ENCODE measurements at regions not wholly inside any gene's neighbourhood (a gene's known extent, or its start where the extent isn't known, plus 50 kb on each side); places are given as distances from the start of the nearest gene placed in this dataset.

DNA sequence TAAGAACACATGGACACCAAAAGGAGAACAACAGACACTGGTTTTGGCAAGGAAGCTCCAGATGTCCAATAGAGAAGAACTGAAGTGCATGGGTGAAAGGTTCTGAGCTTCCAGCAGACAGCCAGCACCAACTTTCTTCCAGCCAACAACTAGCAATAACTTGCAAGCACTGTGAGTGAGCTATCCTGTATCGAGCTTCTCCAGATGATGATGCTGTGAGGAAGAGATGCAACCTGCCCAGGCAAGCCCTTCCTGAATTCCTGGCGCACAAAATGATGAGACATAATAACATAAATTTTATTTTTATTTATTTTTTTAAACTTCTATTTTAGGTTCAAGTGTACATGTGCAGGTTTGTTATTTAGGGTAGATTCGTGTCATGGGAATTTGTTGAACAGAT, 692.1 kb downstream of the DNAJB9 start:
- Histone ChIP-seq H3K4me3 (ENCODE audit: low read length) (no peak overlapping the region), H3K9me3 (ENCODE audit: control insufficient read depth, insufficient read depth, low read length) (no peaks in the 10 kb centered on the region), H3K27ac (ENCODE audit: low read length) (no peak overlapping the region), H3K36me3 (ENCODE audit: control insufficient read depth, insufficient read depth, low read length) (no peaks in the 10 kb centered on the region), H3K4me1 (ENCODE audit: control insufficient read depth, insufficient read depth, low read length) (no peaks in the 10 kb centered on the region), H3K27me3 (ENCODE audit: control insufficient read depth, insufficient read depth, low read length) (no peaks in the 10 kb centered on the region)
- DNase-seq (ENCODE audit: low read depth, low spot score) = no peak
- WGBS (ENCODE audit: insufficient coverage, insufficient read length) = no CpG with 5 or more reads among the region's 3 CpGs

DNA sequence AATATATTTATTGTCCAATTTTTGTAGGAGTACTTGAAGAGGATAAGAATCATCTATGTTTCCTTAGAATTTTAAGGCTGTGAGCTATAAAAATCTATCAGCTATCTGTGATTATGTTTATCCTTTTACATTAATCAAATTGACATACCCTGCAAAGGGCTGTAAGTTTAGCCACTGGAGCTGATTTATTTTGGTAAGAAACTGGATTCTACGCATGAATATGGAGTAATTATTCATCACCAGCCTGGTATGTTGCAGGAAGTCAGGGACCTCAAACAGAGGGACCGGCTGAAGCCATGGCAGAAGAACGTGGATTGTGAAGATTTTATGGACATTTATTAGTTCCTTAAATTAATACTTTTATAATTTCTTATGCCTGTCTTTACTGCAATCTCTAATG, 696.9 kb downstream of the DNAJB9 start:
- no peak overlapping the region for H3K27ac ChIP-seq (ENCODE audit: low read length)
- H3K9me3 ChIP-seq (ENCODE audit: control insufficient read depth, insufficient read depth, low read length) = no peaks in the 10 kb centered on the region
- H3K27me3 ChIP-seq (ENCODE audit: control insufficient read depth, insufficient read depth, low read length) = no peaks in the 10 kb centered on the region
- no peaks in the 10 kb centered on the region for H3K36me3 ChIP-seq (ENCODE audit: control insufficient read depth, insufficient read depth, low read length)
- H3K4me3 ChIP-seq (ENCODE audit: low read length) = no peak overlapping the region
- no CpG with 5 or more reads among the region's 3 CpGs for WGBS (ENCODE audit: insufficient coverage, insufficient read length)
- no peaks in the 10 kb centered on the region for H3K4me1 ChIP-seq (ENCODE audit: control insufficient read depth, insufficient read depth, low read length)
- no peak for DNase-seq (ENCODE audit: low read depth, low spot score)

- Histone ChIP-seq H3K27me3 (ENCODE audit: control insufficient read depth, insufficient read depth, low read length) (no peaks in the 10 kb centered on the region), H3K4me1 (ENCODE audit: control insufficient read depth, insufficient read depth, low read length) (no peaks in the 10 kb centered on the region), H3K4me3 (ENCODE audit: low read length) (no peak overlapping the region), H3K36me3 (ENCODE audit: control insufficient read depth, insufficient read depth, low read length) (no peaks in the 10 kb centered on the region), H3K9me3 (ENCODE audit: control insufficient read depth, insufficient read depth, low read length) (no peaks in the 10 kb centered on the region), H3K27ac (ENCODE audit: low read length) (no peak overlapping the region)
- no peak for DNase-seq (ENCODE audit: low read depth, low spot score)
Measured at GRCh38 chr7:109276348-109276747, 706.7 kb downstream of the DNAJB9 start.

GRCh38 chr7:109282726-109283125, 713.1 kb downstream of the DNAJB9 start:
- Histone ChIP-seq H3K27ac (ENCODE audit: low read length) (no peak overlapping the region), H3K4me3 (ENCODE audit: low read length) (no peak overlapping the region), H3K4me1 (ENCODE audit: control insufficient read depth, insufficient read depth, low read length) (no peaks in the 10 kb centered on the region), H3K27me3 (ENCODE audit: control insufficient read depth, insufficient read depth, low read length) (no peaks in the 10 kb centered on the region), H3K9me3 (ENCODE audit: control insufficient read depth, insufficient read depth, low read length) (no peaks in the 10 kb centered on the region), H3K36me3 (ENCODE audit: control insufficient read depth, insufficient read depth, low read length) (no peaks in the 10 kb centered on the region)
- no peak for DNase-seq (ENCODE audit: low read depth, low spot score)

DNA sequence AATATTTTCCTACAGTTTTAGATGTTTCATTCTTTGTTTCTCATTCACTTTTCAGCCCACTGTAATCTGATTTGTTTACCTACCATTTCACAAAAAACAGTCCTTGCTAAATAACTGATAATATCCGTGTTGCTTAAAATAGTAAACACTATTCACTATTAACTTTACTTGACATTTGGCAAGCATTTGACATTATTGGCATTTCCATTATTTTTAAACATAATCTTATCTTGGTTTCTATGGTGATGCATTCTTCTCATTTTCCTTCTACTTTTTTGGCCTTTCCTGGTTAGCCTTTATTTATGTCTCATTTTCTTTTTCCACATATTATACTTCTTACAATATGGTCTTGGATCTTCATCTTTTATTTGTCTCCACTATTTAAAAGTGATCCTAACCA, 715.3 kb downstream of the DNAJB9 start:
- no peaks in the 10 kb centered on the region for H3K27me3 ChIP-seq (ENCODE audit: control insufficient read depth, insufficient read depth, low read length)
- H3K9me3 ChIP-seq (ENCODE audit: control insufficient read depth, insufficient read depth, low read length) = no peaks in the 10 kb centered on the region
- no CpG with 5 or more reads among the region's 1 CpG for WGBS (ENCODE audit: insufficient coverage, insufficient read length)
- H3K36me3 ChIP-seq (ENCODE audit: control insufficient read depth, insufficient read depth, low read length) = no peaks in the 10 kb centered on the region
- H3K4me1 ChIP-seq (ENCODE audit: control insufficient read depth, insufficient read depth, low read length) = no peaks in the 10 kb centered on the region
- H3K27ac ChIP-seq (ENCODE audit: low read length) = no peak overlapping the region
- DNase-seq (ENCODE audit: low read depth, low spot score) = no peak
- H3K4me3 ChIP-seq (ENCODE audit: low read length) = no peak overlapping the region

DNA sequence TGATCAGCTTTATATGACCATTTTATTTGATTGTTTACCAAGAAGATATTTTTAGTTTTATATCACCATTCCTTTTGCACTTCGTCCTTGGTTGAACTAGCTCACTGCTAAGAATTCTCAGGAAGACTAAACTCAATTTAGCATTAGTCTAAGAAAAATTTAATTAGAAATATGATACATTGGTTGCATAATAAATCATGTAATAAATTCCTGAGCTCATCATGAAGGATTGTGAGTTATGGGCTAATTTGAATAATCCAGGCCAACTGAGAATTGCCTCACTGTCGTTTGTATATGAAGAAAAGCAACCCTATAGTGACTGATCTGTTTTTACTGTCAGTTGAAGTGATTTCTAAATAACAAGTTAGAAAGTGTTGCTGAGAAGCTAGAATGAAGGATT, 725.5 kb downstream of the DNAJB9 start:
- DNase-seq (ENCODE audit: low read depth, low spot score) = no peak
- Histone ChIP-seq H3K4me1 (ENCODE audit: control insufficient read depth, insufficient read depth, low read length) (no peaks in the 10 kb centered on the region), H3K27me3 (ENCODE audit: control insufficient read depth, insufficient read depth, low read length) (no peaks in the 10 kb centered on the region), H3K27ac (ENCODE audit: low read length) (no peak overlapping the region), H3K36me3 (ENCODE audit: control insufficient read depth, insufficient read depth, low read length) (no peaks in the 10 kb centered on the region), H3K4me3 (ENCODE audit: low read length) (no peak overlapping the region), H3K9me3 (ENCODE audit: control insufficient read depth, insufficient read depth, low read length) (no peaks in the 10 kb centered on the region)
- no CpG with 5 or more reads among the region's 2 CpGs for WGBS (ENCODE audit: insufficient coverage, insufficient read length)

GRCh38 chr7:109308816-109309215, 739.1 kb downstream of the DNAJB9 start:
- Histone ChIP-seq H3K4me3 (ENCODE audit: low read length) (no peak overlapping the region), H3K4me1 (ENCODE audit: control insufficient read depth, insufficient read depth, low read length) (no peaks in the 10 kb centered on the region), H3K27ac (ENCODE audit: low read length) (no peak overlapping the region), H3K27me3 (ENCODE audit: control insufficient read depth, insufficient read depth, low read length) (no peaks in the 10 kb centered on the region), H3K36me3 (ENCODE audit: control insufficient read depth, insufficient read depth, low read length) (no peaks in the 10 kb centered on the region), H3K9me3 (ENCODE audit: control insufficient read depth, insufficient read depth, low read length) (no peaks in the 10 kb centered on the region)
- DNase-seq (ENCODE audit: low read depth, low spot score) = no peak
- WGBS (ENCODE audit: insufficient coverage, insufficient read length) = no CpG with 5 or more reads among the region's 1 CpG

DNA sequence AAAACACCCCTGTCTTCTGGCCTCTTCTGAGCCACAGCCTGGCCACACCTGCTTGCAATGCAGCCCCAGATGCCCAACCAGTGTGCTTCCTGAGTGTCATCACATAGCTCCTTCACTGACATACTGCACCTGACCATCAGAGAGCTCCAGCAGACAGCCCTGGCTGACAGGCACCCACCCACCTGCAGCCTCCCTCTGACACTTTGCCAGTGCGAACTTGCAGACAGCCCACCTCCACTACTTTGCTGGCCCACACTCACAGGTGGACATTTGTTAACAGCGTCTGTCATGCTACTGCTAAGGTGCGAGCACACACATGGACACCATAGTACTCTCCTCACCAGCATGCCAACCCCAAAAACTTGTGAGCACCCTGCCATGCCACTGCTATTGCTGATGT, 740.1 kb downstream of the DNAJB9 start:
- no CpG with 5 or more reads among the region's 3 CpGs for WGBS (ENCODE audit: insufficient coverage, insufficient read length)

DNA sequence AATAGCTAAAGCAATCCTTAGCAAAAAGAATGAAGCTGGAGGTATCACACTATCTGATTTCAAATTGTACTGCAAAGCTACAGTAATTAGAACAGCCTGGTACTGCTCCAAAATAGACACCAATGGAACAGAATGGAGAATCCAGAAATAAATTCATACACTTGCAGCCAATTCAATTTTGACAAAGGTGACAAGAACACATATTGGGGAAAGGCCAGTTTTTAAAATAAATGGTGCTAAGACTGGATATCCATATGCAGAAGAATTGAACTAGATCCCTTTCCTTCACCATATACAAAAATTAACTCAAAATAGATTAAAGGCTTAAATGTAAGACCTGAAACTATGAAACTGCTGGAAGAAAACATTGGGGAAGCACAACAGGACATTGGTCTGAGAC, 748.5 kb downstream of the DNAJB9 start:
- Histone ChIP-seq H3K4me1 (ENCODE audit: control insufficient read depth, insufficient read depth, low read length) (no peaks in the 10 kb centered on the region), H3K9me3 (ENCODE audit: control insufficient read depth, insufficient read depth, low read length) (no peaks in the 10 kb centered on the region), H3K4me3 (ENCODE audit: low read length) (no peak overlapping the region), H3K36me3 (ENCODE audit: control insufficient read depth, insufficient read depth, low read length) (no peaks in the 10 kb centered on the region), H3K27me3 (ENCODE audit: control insufficient read depth, insufficient read depth, low read length) (no peaks in the 10 kb centered on the region), H3K27ac (ENCODE audit: low read length) (no peak overlapping the region)
- no peak for DNase-seq (ENCODE audit: low read depth, low spot score)

More for the DNA sequence above, 740.1 kb downstream of the DNAJB9 start:
- H3K9me3 ChIP-seq (ENCODE audit: control insufficient read depth, insufficient read depth, low read length) = no peaks in the 10 kb centered on the region
- no peak for DNase-seq (ENCODE audit: low read depth, low spot score)
- H3K4me3 ChIP-seq (ENCODE audit: low read length) = no peak overlapping the region
- H3K27me3 ChIP-seq (ENCODE audit: control insufficient read depth, insufficient read depth, low read length) = no peaks in the 10 kb centered on the region
- no peaks in the 10 kb centered on the region for H3K36me3 ChIP-seq (ENCODE audit: control insufficient read depth, insufficient read depth, low read length)
- H3K27ac ChIP-seq (ENCODE audit: low read length) = no peak overlapping the region
- no peaks in the 10 kb centered on the region for H3K4me1 ChIP-seq (ENCODE audit: control insufficient read depth, insufficient read depth, low read length)

DNA sequence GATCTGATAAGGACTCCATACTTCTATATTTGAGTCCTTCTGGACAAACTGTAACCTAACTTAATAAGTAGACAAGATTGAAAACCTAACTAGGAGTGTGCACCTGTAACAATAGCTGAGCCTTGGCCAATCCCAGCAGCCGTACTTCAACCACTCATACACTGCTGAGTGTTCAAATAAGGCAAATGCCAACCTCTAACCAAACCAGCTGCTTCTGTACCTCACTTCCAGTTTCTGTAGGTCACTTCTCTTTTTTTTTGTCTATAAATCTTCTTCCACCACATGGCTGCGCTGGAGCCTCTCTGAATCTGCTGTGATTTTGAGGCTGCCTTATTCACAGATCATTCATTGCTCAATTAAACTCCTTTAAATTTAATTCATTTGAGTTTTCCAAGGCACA, 753.2 kb downstream of the DNAJB9 start:
- Histone ChIP-seq H3K4me1 (ENCODE audit: control insufficient read depth, insufficient read depth, low read length) (no peaks in the 10 kb centered on the region), H3K4me3 (ENCODE audit: low read length) (no peak overlapping the region), H3K36me3 (ENCODE audit: control insufficient read depth, insufficient read depth, low read length) (no peaks in the 10 kb centered on the region), H3K9me3 (ENCODE audit: control insufficient read depth, insufficient read depth, low read length) (no peaks in the 10 kb centered on the region), H3K27me3 (ENCODE audit: control insufficient read depth, insufficient read depth, low read length) (no peaks in the 10 kb centered on the region), H3K27ac (ENCODE audit: low read length) (no peak overlapping the region)
- no CpG with 5 or more reads among the region's 2 CpGs for WGBS (ENCODE audit: insufficient coverage, insufficient read length)
- DNase-seq (ENCODE audit: low read depth, low spot score) = no peak

- Histone ChIP-seq H3K27ac (ENCODE audit: low read length) (no peak overlapping the region), H3K4me1 (ENCODE audit: control insufficient read depth, insufficient read depth, low read length) (no peaks in the 10 kb centered on the region), H3K4me3 (ENCODE audit: low read length) (no peak overlapping the region), H3K27me3 (ENCODE audit: control insufficient read depth, insufficient read depth, low read length) (no peaks in the 10 kb centered on the region), H3K9me3 (ENCODE audit: control insufficient read depth, insufficient read depth, low read length) (no peaks in the 10 kb centered on the region), H3K36me3 (ENCODE audit: control insufficient read depth, insufficient read depth, low read length) (no peaks in the 10 kb centered on the region)
- WGBS (ENCODE audit: insufficient coverage, insufficient read length) = no CpG with 5 or more reads among the region's 4 CpGs
- DNase-seq (ENCODE audit: low read depth, low spot score) = no peak
Measured at GRCh38 chr7:109331423-109331822, 761.7 kb downstream of the DNAJB9 start.
